NCI-H2081 treated with DMSO at 0.1 percent for 48 hours (cell line): ENCODE measurements at regions not wholly inside any gene's neighbourhood (a gene's known extent, or its start where the extent isn't known, plus 50 kb on each side); places are given as distances from the start of the nearest gene placed in this dataset.

Experiments used
- DNase-seq: peaks from one replicate; lab custom pipeline; 2025; lab: John Stamatoyannopoulos, UW

DNA sequence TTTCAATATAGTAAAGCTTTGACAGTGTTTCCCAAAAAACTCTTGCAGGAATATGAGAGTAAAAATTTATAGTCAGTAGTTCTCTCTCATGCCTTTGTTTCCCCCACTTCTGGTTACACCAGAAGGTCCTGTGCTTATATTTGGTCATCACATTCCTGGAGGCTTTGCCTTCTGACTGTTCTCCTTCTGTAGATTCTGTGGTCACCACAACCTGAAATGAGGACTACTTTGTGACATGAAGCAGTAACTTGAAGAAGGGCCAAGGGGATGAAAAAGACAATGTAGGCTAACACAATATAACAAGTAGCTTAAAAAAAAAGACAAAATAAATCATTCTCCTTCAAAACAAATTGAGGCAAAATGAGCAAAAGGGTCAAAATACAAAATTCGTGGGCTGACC lies 366.2 kb upstream of the NR3C2 start:
- no peak for DNase-seq

DNA sequence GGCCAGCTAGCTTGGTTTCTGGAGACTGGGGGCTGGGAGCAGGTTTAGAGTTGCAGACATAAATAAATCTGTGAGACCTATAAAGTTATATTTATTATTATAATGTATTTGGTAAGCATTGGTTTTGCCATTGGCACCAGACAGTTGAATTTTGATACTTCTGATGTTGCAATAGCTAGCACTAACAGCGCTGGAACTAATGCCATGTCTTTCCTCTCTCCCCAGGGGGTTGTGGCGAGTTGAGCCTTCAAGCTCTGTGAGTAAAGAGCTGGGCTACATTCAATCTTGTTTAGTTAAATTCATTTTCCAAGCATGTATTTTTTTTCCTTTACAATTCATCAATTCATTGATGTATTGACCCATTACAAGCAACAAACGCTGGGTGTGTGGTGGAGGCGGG lies 358.7 kb upstream of the NR3C2 start:
- DNase-seq, result no peak

DNA sequence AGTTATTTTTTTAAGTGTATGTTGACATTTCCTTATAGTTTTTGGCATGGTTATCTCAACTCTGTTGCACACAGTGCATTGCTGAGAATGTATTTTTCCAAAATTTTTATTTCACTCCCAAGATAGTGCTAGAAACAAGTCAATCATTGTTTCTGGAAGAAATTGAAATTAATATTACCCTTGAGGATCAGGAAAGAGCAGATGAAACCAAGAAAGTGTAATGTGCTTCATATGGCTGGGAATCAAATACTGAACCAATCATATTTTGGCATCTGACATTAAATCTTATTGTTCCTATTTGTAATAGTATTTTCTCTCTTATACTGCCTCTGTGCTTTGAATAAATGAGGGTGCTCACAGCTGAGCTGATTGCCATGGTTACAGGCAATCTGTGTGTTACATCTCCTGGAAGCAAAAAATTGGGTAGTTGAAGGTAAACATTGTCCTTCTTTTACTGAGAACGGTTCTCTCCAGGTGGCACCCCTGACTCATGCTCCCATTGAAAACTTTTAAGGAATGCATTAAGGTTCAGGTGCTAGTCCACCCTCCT lies 358.2 kb upstream of the NR3C2 start:
- no peak for DNase-seq

GRCh38 chr4:148795156-148795864 lies 353.1 kb upstream of the NR3C2 start:
- DNase-seq, result no peak

- no peak for DNase-seq
These were observed 351.0 kb upstream of the NR3C2 start for GRCh38 chr4:148793221-148793620.

DNA sequence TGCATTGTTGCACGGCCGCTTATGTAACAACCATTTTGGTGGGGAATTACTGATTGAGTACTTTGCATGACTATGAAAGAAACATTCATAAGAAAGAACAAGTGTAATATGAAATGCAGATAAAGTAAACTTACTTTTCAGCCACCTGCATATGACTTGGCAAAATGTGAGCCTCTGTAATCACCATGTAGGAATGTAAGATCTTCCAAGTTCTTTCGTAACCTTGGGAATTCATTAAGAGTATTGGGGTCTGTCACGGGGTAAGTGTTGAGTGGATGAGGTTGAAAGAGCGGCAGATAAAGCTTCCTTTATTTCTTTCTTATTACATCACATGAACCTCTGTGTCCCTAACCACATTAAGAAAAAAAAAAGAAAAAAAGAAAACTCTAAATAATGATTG lies 348.5 kb upstream of the NR3C2 start:
- DNase-seq, result no peak

DNA sequence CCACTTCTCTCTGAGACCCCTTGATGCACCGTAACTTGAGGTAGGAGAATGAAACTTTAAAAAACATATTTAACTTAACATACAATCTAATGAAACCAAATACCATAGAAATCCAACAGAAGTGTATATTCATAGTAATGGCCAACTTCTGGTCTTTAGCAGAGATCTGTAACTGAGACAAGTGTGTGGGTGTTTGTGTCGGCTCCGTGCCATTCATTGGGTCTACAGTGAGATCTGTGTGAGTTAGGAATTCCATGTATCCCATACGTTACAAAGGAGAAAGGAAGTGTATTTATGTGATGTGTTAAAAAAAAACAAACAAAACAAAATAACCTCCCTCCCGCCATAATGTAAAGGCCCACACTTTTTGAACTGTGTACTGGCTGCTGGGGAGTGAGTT lies 348.0 kb upstream of the NR3C2 start:
- DNase-seq, result no peak

GRCh38 chr4:148787831-148788477 lies 345.7 kb upstream of the NR3C2 start:
- DNase-seq, result no peak

DNA sequence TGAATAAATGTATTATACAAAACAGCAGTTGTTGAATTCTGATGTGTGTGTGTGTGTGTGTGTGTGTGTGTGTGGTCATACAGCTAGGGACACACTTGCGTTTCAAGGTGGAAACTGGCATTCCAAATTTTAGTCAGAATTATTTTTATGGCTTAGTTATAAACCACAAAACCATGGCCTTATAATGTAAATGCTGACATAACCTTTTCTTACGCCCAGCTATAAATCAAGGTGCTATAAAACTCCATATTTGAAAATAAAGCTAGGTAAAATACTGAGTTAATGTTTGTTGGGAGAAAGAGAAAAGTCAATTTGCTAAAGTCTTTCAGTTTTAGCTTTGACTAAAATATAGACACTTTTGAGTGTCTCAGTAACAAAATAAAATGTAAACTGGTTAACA lies 345.1 kb upstream of the NR3C2 start:
- no peak for DNase-seq

DNA sequence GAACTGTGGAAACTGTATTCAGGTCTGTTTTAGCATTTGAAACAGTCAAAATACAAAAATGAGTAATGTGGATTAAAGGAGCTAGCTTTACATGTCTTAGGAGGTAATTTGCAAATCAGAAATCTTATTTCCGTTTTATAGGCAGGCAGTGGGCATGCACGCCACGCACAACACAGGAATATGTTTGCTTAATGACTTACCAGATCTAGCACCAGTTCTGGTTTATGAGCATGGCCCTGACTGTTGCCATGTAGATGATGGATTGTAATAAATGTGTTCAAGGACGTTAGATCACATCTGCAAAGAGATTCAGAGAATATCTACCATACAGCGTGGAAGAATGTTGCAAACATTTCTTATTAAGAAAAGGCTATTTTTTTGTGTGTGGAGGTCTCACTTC lies 344.5 kb upstream of the NR3C2 start:
- DNase-seq, result no peak

- DNase-seq, result no peak
These were observed 340.1 kb upstream of the NR3C2 start for GRCh38 chr4:148782284-148782683.

- no peak for DNase-seq
These were observed 338.3 kb upstream of the NR3C2 start for GRCh38 chr4:148780426-148781005.

GRCh38 chr4:148779771-148780170 lies 337.6 kb upstream of the NR3C2 start:
- DNase-seq, result no peak

GRCh38 chr4:148778980-148779675 lies 336.9 kb upstream of the NR3C2 start:
- DNase-seq, result no peak

- DNase-seq, result no peak
These were observed 334.7 kb upstream of the NR3C2 start for GRCh38 chr4:148776941-148777340.

GRCh38 chr4:148774134-148774533 lies 331.9 kb upstream of the NR3C2 start:
- no peak for DNase-seq

- DNase-seq, result no peak
These were observed 331.1 kb upstream of the NR3C2 start for GRCh38 chr4:148773313-148773712.

- no peak for DNase-seq
These were observed 328.6 kb upstream of the NR3C2 start for GRCh38 chr4:148770848-148771247.

DNA sequence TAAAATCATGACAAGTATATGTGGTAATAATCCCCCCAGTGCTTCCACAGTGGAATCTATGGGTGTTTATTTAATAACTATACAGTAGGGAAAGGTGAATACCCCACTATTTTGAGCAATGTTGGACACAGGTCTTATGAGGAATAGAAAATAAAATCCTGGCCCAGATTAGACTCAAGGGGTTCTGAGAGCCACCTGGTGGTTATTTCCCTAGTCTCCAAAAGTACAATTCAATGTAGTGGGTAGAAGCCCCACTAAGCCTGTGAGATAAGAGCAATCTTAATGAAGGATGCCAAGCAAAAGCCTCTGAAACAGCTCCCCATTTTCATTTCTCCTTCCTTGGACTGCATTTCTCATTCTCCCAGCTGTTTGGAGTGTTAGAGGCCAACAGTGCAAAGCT lies 328.2 kb upstream of the NR3C2 start:
- no peak for DNase-seq

DNA sequence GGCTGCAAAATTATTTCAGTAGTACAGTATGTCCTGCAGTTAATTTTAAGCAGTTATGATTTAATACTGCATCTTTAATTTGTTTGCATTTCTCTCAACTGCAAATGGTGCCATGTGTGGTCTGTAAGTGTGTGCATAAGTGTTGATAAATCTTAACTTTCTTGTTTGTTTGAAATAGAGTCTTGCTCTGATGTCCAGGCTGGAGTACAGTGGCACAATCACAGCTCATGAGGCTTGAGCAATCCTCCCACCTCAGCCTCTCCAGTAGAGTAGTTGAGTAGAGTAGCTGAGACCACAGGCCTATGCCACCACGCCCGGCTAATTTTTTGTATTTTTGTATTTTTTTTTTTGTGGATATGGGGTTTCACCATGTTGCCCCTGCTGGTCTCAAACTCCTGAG lies 322.5 kb upstream of the NR3C2 start:
- no peak for DNase-seq

DNA sequence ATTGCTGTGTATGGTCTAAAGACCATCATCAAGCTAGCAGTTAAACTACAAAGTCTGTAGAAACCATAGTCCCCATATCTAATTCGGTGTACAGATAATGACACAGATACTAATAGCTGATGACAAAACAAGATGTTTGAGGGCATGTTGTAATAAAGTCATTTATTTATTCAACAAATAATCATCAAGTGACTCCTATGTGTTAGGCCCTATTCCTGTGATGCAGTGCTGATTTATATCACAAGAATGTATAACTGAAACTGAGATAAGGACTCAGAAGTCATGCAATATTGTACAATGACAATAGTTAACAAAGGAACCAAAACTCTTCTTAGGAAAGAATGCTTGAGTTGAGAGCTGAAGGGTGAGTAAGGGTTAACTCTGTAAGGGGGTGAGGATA lies 315.0 kb upstream of the NR3C2 start:
- no peak for DNase-seq

GRCh38 chr4:148749403-148749802 lies 307.2 kb upstream of the NR3C2 start:
- no peak for DNase-seq
